GM19239 (cell line): ENCODE measurements at regions not wholly inside any gene's neighbourhood (a gene's known extent, or its start where the extent isn't known, plus 50 kb on each side); places are given as distances from the start of the nearest gene placed in this dataset.

Experiments
- DNase-seq: peaks from one replicate; pipeline ENCODE4 v3.0.0; 2011; ENCODE audit warnings: low spot score; ENCODE audit not compliant: insufficient read length
- FAIRE-seq: peaks from 2 replicates; lab custom pipeline; 2011; peaks lifted over from hg19 to GRCh38; lab: Jason Lieb, UNC

GRCh38 chr5:133723126-133723525 lies 110.8 kb upstream of the FSTL4 start:
- FAIRE-seq: no peak

GRCh38 chr5:133721365-133721764 lies 109.0 kb upstream of the FSTL4 start:
- FAIRE-seq (no peak), DNase-seq (no peak)

More at GRCh38 chr5:133723126-133723525, 110.8 kb upstream of the FSTL4 start:
- no peak for DNase-seq

- FAIRE-seq: no peak
- no peak for DNase-seq
Observed at GRCh38 chr5:133718457-133718856, 106.1 kb upstream of the FSTL4 start.

GRCh38 chr5:133716532-133717183 lies 104.3 kb upstream of the FSTL4 start:
- FAIRE-seq: no peak
- no peak for DNase-seq

GRCh38 chr5:133715616-133716015 lies 103.3 kb upstream of the FSTL4 start:
- DNase-seq (no peak), FAIRE-seq (no peak)

GRCh38 chr5:133715216-133715615 lies 102.9 kb upstream of the FSTL4 start:
- FAIRE-seq (no peak), DNase-seq (no peak)

- DNase-seq: no peak
- FAIRE-seq: no peak
Observed at GRCh38 chr5:133714161-133714915, 102.0 kb upstream of the FSTL4 start.

- DNase-seq: no peak
- no peak for FAIRE-seq
Observed at GRCh38 chr5:133713751-133714150, 101.4 kb upstream of the FSTL4 start.

- DNase-seq (no peak), FAIRE-seq (no peak)
Observed at GRCh38 chr5:133713209-133713608, 100.9 kb upstream of the FSTL4 start.

- no peak for FAIRE-seq
Observed at GRCh38 chr5:133712562-133712961, 100.2 kb upstream of the FSTL4 start.

GRCh38 chr5:133709209-133709725 lies 96.9 kb upstream of the FSTL4 start:
- no peak for FAIRE-seq
- DNase-seq: no peak

More at GRCh38 chr5:133712562-133712961, 100.2 kb upstream of the FSTL4 start:
- DNase-seq: no peak

GRCh38 chr5:133708331-133708850 lies 96.0 kb upstream of the FSTL4 start:
- FAIRE-seq (no peak), DNase-seq (no peak)

GRCh38 chr5:133707629-133708028 lies 95.3 kb upstream of the FSTL4 start:
- no peak for DNase-seq
- no peak for FAIRE-seq

- DNase-seq (no peak), FAIRE-seq (no peak)
Observed at GRCh38 chr5:133706506-133707430, 94.4 kb upstream of the FSTL4 start.

GRCh38 chr5:133705331-133705730 lies 93.0 kb upstream of the FSTL4 start:
- DNase-seq: no peak

GRCh38 chr5:133704411-133704810 lies 92.1 kb upstream of the FSTL4 start:
- no peak for DNase-seq
- no peak for FAIRE-seq

More at GRCh38 chr5:133705331-133705730, 93.0 kb upstream of the FSTL4 start:
- no peak for FAIRE-seq

GRCh38 chr5:133703935-133704334 lies 91.6 kb upstream of the FSTL4 start:
- no peak for DNase-seq
- FAIRE-seq: no peak

- DNase-seq (no peak), FAIRE-seq (no peak)
Observed at GRCh38 chr5:133702791-133703770, 90.7 kb upstream of the FSTL4 start.

GRCh38 chr5:133701871-133702270 lies 89.5 kb upstream of the FSTL4 start:
- DNase-seq (no peak), FAIRE-seq (no peak)
